H1 (cell line): ENCODE measurements at regions not wholly inside any gene's neighbourhood (a gene's known extent, or its start where the extent isn't known, plus 50 kb on each side); places are given as distances from the start of the nearest gene placed in this dataset.

ENCODE experiments used
- ATF2 ChIP-seq: IDR thresholded peaks from 2 replicates; pipeline ENCODE4 v1.6.1; 2012; ENCODE audit warnings: low read length, inconsistent platforms
- CHD7 ChIP-seq: fragments of 300-600 bp; sonication (generic); IDR thresholded peaks from 2 replicates; pipeline ENCODE4 v1.7.1; 2012; ENCODE audit warnings: low read length, moderate library complexity, mild to moderate bottlenecking, inconsistent platforms; ENCODE audit not compliant: insufficient replicate concordance
- NANOG ChIP-seq: IDR thresholded peaks from 2 replicates; pipeline ENCODE4 v1.6.1; 2011; ENCODE audit warnings: low read length, low read depth, mild to moderate bottlenecking, inconsistent platforms; ENCODE audit not compliant: insufficient read depth, poor library complexity, severe bottlenecking
- POLR2AphosphoS5 ChIP-seq: IDR thresholded peaks from 2 replicates; pipeline ENCODE4 v1.6.1; 2011; ENCODE audit warnings: low read depth, low read length
- POU5F1 ChIP-seq: IDR thresholded peaks from 2 replicates; pipeline ENCODE4 v1.6.1; 2011; ENCODE audit warnings: low read depth, mild to moderate bottlenecking, low read length, moderate library complexity
- RFX5 ChIP-seq: IDR thresholded peaks from 2 replicates; pipeline ENCODE4 v1.6.1; 2011; ENCODE audit warnings: low read depth, low read length, improper control_type of control experiment, borderline replicate concordance
- SAP30 ChIP-seq: fragments of 300-600 bp; sonication (generic); IDR thresholded peaks from 2 replicates; pipeline ENCODE4 v1.7.1; 2012; ENCODE audit warnings: low read length, moderate library complexity, mild to moderate bottlenecking, inconsistent platforms; ENCODE audit not compliant: insufficient read depth, insufficient replicate concordance
- SIX5 ChIP-seq: IDR thresholded peaks from 2 replicates; pipeline ENCODE4 v1.6.1; 2011; ENCODE audit warnings: mild to moderate bottlenecking, low read depth, low read length
- SP2 ChIP-seq: IDR thresholded peaks from 2 replicates; pipeline ENCODE4 v1.6.1; 2012; ENCODE audit warnings: mild to moderate bottlenecking, low read length, inconsistent platforms

GRCh38 chr5:106454651-106455415, 1215.9 kb downstream of the EFNA5 start (continued):
- TF ChIP-seq SP2 (no peak), SIX5 (no peak), CHD7 (no peak), RFX5 (no peak), NANOG (no peak), POU5F1 (no peak), SAP30 (no peak), ATF2 (no peak), POLR2AphosphoS5 (no peak)
